ENCODE measurements at regions not wholly inside any gene's neighbourhood (a gene's known extent, or its start where the extent isn't known, plus 50 kb on each side); places are given as distances from the start of the nearest gene placed in this dataset.

GRCh38 chr1:76729142-76729541, 138.1 kb upstream of the ST6GALNAC5 start:
- Histone ChIP-seq H3K79me2 (ENCODE audit: insufficient read depth, low read length) (no peaks in the 10 kb centered on the region), H3K4me3 (replicated peaks in 1 of 2; ENCODE audit: low read depth in 1 of 2, low read length in 2 of 2) (no peak overlapping the region), H3K9ac (ENCODE audit: low read length) (no peak overlapping the region), H3K36me3 (ENCODE audit: control insufficient read depth in 1 of 2, insufficient read depth in 2 of 2, low read length in 2 of 2) (no peaks in the 10 kb centered on the region), H3K27me3 (ENCODE audit: insufficient read depth, low read length) (no peaks in the 10 kb centered on the region), H3K9me2 (ENCODE audit: insufficient read depth) (no peaks in the 10 kb centered on the region), H3K4me2 (ENCODE audit: low read length) (no peak overlapping the region), H4K20me1 (ENCODE audit: insufficient read depth) (no peaks in the 10 kb centered on the region), H3K4me1 (ENCODE audit: control insufficient read depth in 1 of 2, insufficient read depth in 2 of 2, low read length in 2 of 2) (no peaks in the 10 kb centered on the region), H3K27ac (ENCODE audit: low read depth, low read length) (no peak overlapping the region), H2AFZ (ENCODE audit: low read depth, low read length, poor library complexity, severe bottlenecking) (no peak overlapping the region), H3K9me3 (ENCODE audit: control insufficient read depth in 1 of 2, insufficient read depth in 1 of 2, low read depth in 1 of 2, low read length in 2 of 2) (no peaks in the 10 kb centered on the region)
- TF ChIP-seq RAD21 (IDR thresholded peaks at IDR 0.05; ENCODE audit: low read depth) (no peak), ZFX (IDR thresholded peaks at IDR 0.05) (no peak), YY1 (IDR thresholded peaks at IDR 0.05; ENCODE audit: extremely low read depth, insufficient replicate concordance, low read depth, low read length) (no peak), CBX3 (IDR thresholded peaks at IDR 0.05; ENCODE audit: low read depth) (no peak), FOSL1 (IDR thresholded peaks at IDR 0.05; ENCODE audit: low read depth) (no peak), SIN3A (IDR thresholded peaks at IDR 0.05; ENCODE audit: low read depth) (no peak), JUND (IDR thresholded peaks at IDR 0.05) (no peak), TCF7L2 (IDR thresholded peaks at IDR 0.05; ENCODE audit: borderline replicate concordance, extremely low read depth, insufficient read depth, insufficient read length) (no peak), SRF (IDR thresholded peaks at IDR 0.05; ENCODE audit: low read depth) (no peak), ELF1 (IDR thresholded peaks at IDR 0.05; ENCODE audit: borderline replicate concordance, low read depth) (no peak), EZH2phosphoT487 (IDR thresholded peaks at IDR 0.05; ENCODE audit: borderline replicate concordance) (no peak), SP1 (IDR thresholded peaks at IDR 0.05; ENCODE audit: low read depth) (no peak), POLR2A (IDR thresholded peaks at IDR 0.05; ENCODE audit: borderline replicate concordance, extremely low read depth, insufficient read depth, insufficient read length) (no peak), CEBPB (IDR thresholded peaks at IDR 0.05; ENCODE audit: low read depth) (no peak)
- no peak for ATAC-seq
- no peak for DNase-seq (ENCODE audit: low read depth, low spot score)
- no TSS peak for BruUV-seq (replicated peaks)
- ChIA-PET CTCF (no interaction called here), RAD21 (ENCODE audit: low non-redundant PET in 1 of 2, low total read pairs in 2 of 2, uncharacterized antibody in 2 of 2, unreplicated experiment in 2 of 2) (no interaction called here), POLR2A (no interaction called here)
- intact Hi-C loops (cut with micrococcal nuclease), result no loop called here

GRCh38 chr1:76730027-76730426, 137.3 kb upstream of the ST6GALNAC5 start:
- intact Hi-C loops (cut with micrococcal nuclease), result no loop called here
- CTCF ChIA-PET, result no interaction called here
- H3K4me2 ChIP-seq (ENCODE audit: low read length), result no peak overlapping the region
- TF ChIP-seq EZH2phosphoT487 (IDR thresholded peaks at IDR 0.05; ENCODE audit: borderline replicate concordance) (no peak), SRF (IDR thresholded peaks at IDR 0.05; ENCODE audit: low read depth) (no peak), REST (IDR thresholded peaks at IDR 0.05; ENCODE audit: low read depth) (no peak), ATF3 (IDR thresholded peaks at IDR 0.05) (no peak), POLR2A (IDR thresholded peaks at IDR 0.05; ENCODE audit: borderline replicate concordance, extremely low read depth, insufficient read depth, insufficient read length) (no peak), EGR1 (IDR thresholded peaks at IDR 0.05; ENCODE audit: low read depth) (no peak), CTCF (IDR thresholded peaks at IDR 0.05 in 2 of 3, conservative IDR thresholded peaks at IDR 0.05 in 1 of 3; ENCODE audit: borderline replicate concordance in 1 of 3, insufficient read depth in 1 of 3, low read depth in 2 of 3, low read length in 2 of 3) (no peak), ZFX (IDR thresholded peaks at IDR 0.05) (no peak), POLR2AphosphoS5 (IDR thresholded peaks at IDR 0.05; ENCODE audit: low read depth, low read length) (no peak)

More at GRCh38 chr1:76730027-76730426, 137.3 kb upstream of the ST6GALNAC5 start:
- no peaks in the 10 kb centered on the region for H3K27me3 ChIP-seq (ENCODE audit: insufficient read depth, low read length)
- H3K4me1 ChIP-seq (ENCODE audit: control insufficient read depth in 1 of 2, insufficient read depth in 2 of 2, low read length in 2 of 2), result no peaks in the 10 kb centered on the region
- ChIA-PET POLR2A (no interaction called here), RAD21 (ENCODE audit: low non-redundant PET in 1 of 2, low total read pairs in 2 of 2, uncharacterized antibody in 2 of 2, unreplicated experiment in 2 of 2) (no interaction called here)
- DNase-seq (ENCODE audit: low read depth, low spot score) (no peak), ATAC-seq (no peak)
- H3K79me2 ChIP-seq (ENCODE audit: insufficient read depth, low read length), result no peaks in the 10 kb centered on the region
- H3K9me3 ChIP-seq (ENCODE audit: control insufficient read depth in 1 of 2, insufficient read depth in 1 of 2, low read depth in 1 of 2, low read length in 2 of 2), result no peaks in the 10 kb centered on the region
- BruUV-seq (replicated peaks), result no TSS peak
- no peak overlapping the region for H2AFZ ChIP-seq (ENCODE audit: low read depth, low read length, poor library complexity, severe bottlenecking)
- H3K27ac ChIP-seq (ENCODE audit: low read depth, low read length), result no peak overlapping the region
- no peaks in the 10 kb centered on the region for H3K36me3 ChIP-seq (ENCODE audit: control insufficient read depth in 1 of 2, insufficient read depth in 2 of 2, low read length in 2 of 2)
- no peaks in the 10 kb centered on the region for H4K20me1 ChIP-seq (ENCODE audit: insufficient read depth)
- no peak overlapping the region for H3K9ac ChIP-seq (ENCODE audit: low read length)
- no peaks in the 10 kb centered on the region for H3K9me2 ChIP-seq (ENCODE audit: insufficient read depth)
- H3K4me3 ChIP-seq (replicated peaks in 1 of 2; ENCODE audit: low read depth in 1 of 2, low read length in 2 of 2), result no peak overlapping the region

Data from HCT116 (cell line).